GM19099 (cell line): ENCODE measurements at regions not wholly inside any gene's neighbourhood (a gene's known extent, or its start where the extent isn't known, plus 50 kb on each side); places are given as distances from the start of the nearest gene placed in this dataset.

Experiments
- POLR2A ChIP-seq: IDR thresholded peaks from 3 replicates; pipeline ENCODE4 v1.6.1; 2011; ENCODE audit warnings: low read depth; ENCODE audit not compliant: insufficient read length; ENCODE audit errors: extremely low read depth

- TF ChIP-seq POLR2A, result no peak
Observed at GRCh38 chr7:25520516-25520915, 292.2 kb upstream of the NPVF start.

- TF ChIP-seq POLR2A, result no peak
Observed at GRCh38 chr7:25521236-25521635, 292.9 kb upstream of the NPVF start.

GRCh38 chr7:25522727-25523126, 294.4 kb upstream of the NPVF start:
- TF ChIP-seq POLR2A, result no peak

GRCh38 chr7:25527665-25528170, 299.4 kb upstream of the NPVF start:
- no peak for TF ChIP-seq POLR2A

- TF ChIP-seq POLR2A, result no peak
Observed at GRCh38 chr7:25529320-25529719, 301.0 kb upstream of the NPVF start.

GRCh38 chr7:25536851-25537250, 308.6 kb upstream of the NPVF start:
- TF ChIP-seq POLR2A, result no peak

GRCh38 chr7:25537662-25538375, 309.5 kb upstream of the NPVF start:
- TF ChIP-seq POLR2A, result no peak

GRCh38 chr7:25541094-25541821, 313.0 kb upstream of the NPVF start:
- no peak for TF ChIP-seq POLR2A

- TF ChIP-seq POLR2A, result no peak
Observed at GRCh38 chr7:25541877-25542276, 313.6 kb upstream of the NPVF start.

GRCh38 chr7:25543210-25543609, 314.9 kb upstream of the NPVF start:
- no peak for TF ChIP-seq POLR2A

GRCh38 chr7:25543798-25544197, 315.5 kb upstream of the NPVF start:
- no peak for TF ChIP-seq POLR2A

- no peak for TF ChIP-seq POLR2A
Observed at GRCh38 chr7:25544254-25544653, 316.0 kb upstream of the NPVF start.

- no peak for TF ChIP-seq POLR2A
Observed at GRCh38 chr7:25545124-25546008, 317.1 kb upstream of the NPVF start.

- no peak for TF ChIP-seq POLR2A
Observed at GRCh38 chr7:25546306-25546705, 318.0 kb upstream of the NPVF start.

GRCh38 chr7:25549271-25549921, 321.1 kb upstream of the NPVF start:
- TF ChIP-seq POLR2A, result no peak
